HCT116 (cell line): ENCODE measurements at regions not wholly inside any gene's neighbourhood (a gene's known extent, or its start where the extent isn't known, plus 50 kb on each side); places are given as distances from the start of the nearest gene placed in this dataset.

Experiments
- ATAC-seq: fragments of 200-7000 bp; cut with Tn5 transposase; 2 replicates; pipeline ENCODE4 v1.9.1; 2020; ENCODE audit warnings: mild to moderate bottlenecking, moderate library complexity
- BruUV-seq: library from RNA; stranded (reverse); fragments of 400-500 nt; replicated peaks from 2 replicates; lab custom pipeline; 2021; lab: Mats Ljungman, UMichigan
- CTCF ChIA-PET: fragments of 300-600 bp; sonication (Branson Sonifier 250); formaldehyde crosslinking; loops from one replicate; lab custom pipeline; 2021; ENCODE audit warnings: antibody characterized with exemption; lab: Charles Lee
- POLR2A ChIA-PET: fragments of 300-600, 350-600 bp; sonication (Branson Sonifier 250); formaldehyde crosslinking; loops from one replicate; lab custom pipeline; 2021; ENCODE audit warnings: antibody characterized with exemption; lab: Charles Lee
- RAD21 ChIA-PET, 2 experiments: fragments of 300-600 bp; sonication (Branson Sonifier 250); formaldehyde crosslinking; loops; one replicate each; lab custom pipeline; 2023; ENCODE audit warnings: low total read pairs in 2 of 2; ENCODE audit not compliant: uncharacterized antibody in 2 of 2, unreplicated experiment in 2 of 2, low non-redundant PET in 1 of 2; lab: Charles Lee
- DNase-seq: peaks from one replicate; pipeline ENCODE4 v3.0.0-alpha.2; 2010; ENCODE audit warnings: low read depth, low spot score
- H2AFZ ChIP-seq: fragments of 200-600 bp; shearing (Covaris generic), sonication (generic); 2 replicates; pipeline ENCODE4 v1.6.1; 2017; ENCODE audit warnings: low read depth, mixed run types, mixed read lengths, antibody characterized with exemption, low read length; ENCODE audit not compliant: poor library complexity, severe bottlenecking
- H3K27ac ChIP-seq: 2 replicates; pipeline ENCODE4 v1.5.1; 2012; ENCODE audit warnings: low read depth, low read length
- H3K27me3 ChIP-seq: fragments of 200-600 bp; sonication (generic); 2 replicates; pipeline ENCODE4 v1.6.1; 2016; ENCODE audit warnings: mixed run types, low read length, mixed read lengths; ENCODE audit not compliant: insufficient read depth
- H3K36me3 ChIP-seq, 2 experiments: fragments of 200-500 bp in 1 of 2; fragments of 200-600 bp in 1 of 2; sonication (Bioruptor generic) in 1 of 2; sonication (generic) in 1 of 2; 2 replicates each; pipeline versions ENCODE4 v1.5.1 to v1.6.1; 2014 to 2016; ENCODE audit warnings: low read length in 2 of 2, inconsistent platforms in 1 of 2, mixed read lengths in 1 of 2, mixed run types in 1 of 2; ENCODE audit not compliant: insufficient read depth in 2 of 2, control insufficient read depth in 1 of 2
- H3K4me1 ChIP-seq, 2 experiments: fragments of 200-600 bp in 1 of 2; sonication (generic) in 1 of 2; 2 replicates each; pipeline versions ENCODE4 v1.5.1 to v1.6.1; 2012 to 2017; ENCODE audit warnings: low read length in 2 of 2, inconsistent platforms in 1 of 2, mild to moderate bottlenecking in 1 of 2, mixed read lengths in 1 of 2, mixed run types in 1 of 2, moderate library complexity in 1 of 2; ENCODE audit not compliant: insufficient read depth in 2 of 2, control insufficient read depth in 1 of 2
- H3K4me2 ChIP-seq: fragments of 200-600 bp; sonication (generic); 2 replicates; pipeline ENCODE4 v1.6.1; 2017; ENCODE audit warnings: mixed run types, low read length, mixed read lengths
- H3K4me3 ChIP-seq, 2 experiments: fragments of 200-600 bp in 1 of 2; sonication (generic) in 1 of 2; replicated peaks in 1 of 2; 2 replicates each; pipeline ENCODE4 v1.5.1; 2011 to 2016; ENCODE audit warnings: low read length in 2 of 2, control low read depth in 1 of 2, low read depth in 1 of 2, mild to moderate bottlenecking in 1 of 2, mixed read lengths in 1 of 2, mixed run types in 1 of 2
- H3K79me2 ChIP-seq: fragments of 200-600 bp; sonication (generic); 2 replicates; pipeline ENCODE4 v1.6.1; 2017; ENCODE audit warnings: mild to moderate bottlenecking, mixed run types, low read length, moderate library complexity, mixed read lengths; ENCODE audit not compliant: insufficient read depth
- H3K9ac ChIP-seq: fragments of 200-600 bp; sonication (generic); 2 replicates; pipeline ENCODE4 v1.6.1; 2016; ENCODE audit warnings: low read length, mixed read lengths
- H3K9me2 ChIP-seq: fragments of 200-600 bp; sonication (generic), shearing (Covaris generic); 2 replicates; pipeline ENCODE4 v1.6.1; 2017; ENCODE audit warnings: mixed run types, mild to moderate bottlenecking, moderate library complexity; ENCODE audit not compliant: insufficient read depth
- H3K9me3 ChIP-seq, 2 experiments: fragments of 200-500 bp in 1 of 2; fragments of 200-600 bp in 1 of 2; sonication (Bioruptor generic) in 1 of 2; sonication (generic) in 1 of 2; 2 replicates each; pipeline ENCODE4 v1.6.1; 2014 to 2017; ENCODE audit warnings: low read length in 2 of 2, mixed read lengths in 2 of 2, inconsistent platforms in 1 of 2, low read depth in 1 of 2, mild to moderate bottlenecking in 1 of 2, mixed run types in 1 of 2, moderate library complexity in 1 of 2; ENCODE audit not compliant: control insufficient read depth in 1 of 2, insufficient read depth in 1 of 2
- H4K20me1 ChIP-seq: fragments of 200-600 bp; sonication (generic), shearing (Covaris generic); 2 replicates; pipeline ENCODE4 v1.6.1; 2017; ENCODE audit warnings: mixed run types, mild to moderate bottlenecking, moderate library complexity; ENCODE audit not compliant: insufficient read depth
- CEBPB ChIP-seq: IDR thresholded peaks from 2 replicates; pipeline ENCODE4 v1.6.1; 2012; ENCODE audit warnings: low read depth
- ELF1 ChIP-seq: IDR thresholded peaks from 2 replicates; pipeline ENCODE4 v1.6.1; 2012; ENCODE audit warnings: low read depth, borderline replicate concordance
- EZH2 ChIP-seq: fragments of 200-600 bp; sonication (generic); IDR thresholded peaks from 2 replicates; pipeline ENCODE4 v1.6.1; 2017; ENCODE audit warnings: antibody characterized with exemption, mixed run types
- POLR2A ChIP-seq: IDR thresholded peaks from 2 replicates; pipeline ENCODE4 v1.7.0; 2011; ENCODE audit warnings: borderline replicate concordance; ENCODE audit not compliant: insufficient read depth, insufficient read length; ENCODE audit errors: extremely low read depth
- POLR2AphosphoS5 ChIP-seq: IDR thresholded peaks from 2 replicates; pipeline ENCODE4 v1.6.1; 2011; ENCODE audit warnings: mild to moderate bottlenecking, low read depth, low read length, moderate library complexity
- RAD21 ChIP-seq: IDR thresholded peaks from 2 replicates; pipeline ENCODE4 v1.6.1; 2012; ENCODE audit warnings: low read depth, mild to moderate bottlenecking
- REST ChIP-seq: IDR thresholded peaks from 2 replicates; pipeline ENCODE4 v1.6.1; 2012; ENCODE audit warnings: low read depth
- SIN3A ChIP-seq: IDR thresholded peaks from 2 replicates; pipeline ENCODE4 v1.6.1; 2012; ENCODE audit warnings: low read depth
- TCF7L2 ChIP-seq: IDR thresholded peaks from 2 replicates; pipeline ENCODE4 v1.7.0; 2011; ENCODE audit warnings: borderline replicate concordance, inconsistent platforms; ENCODE audit not compliant: insufficient read depth, insufficient read length; ENCODE audit errors: extremely low read depth
- ZFX ChIP-seq: fragments of 450-650 bp; IDR thresholded peaks from 2 replicates; pipeline ENCODE4 v1.6.1; 2017
- ZNF274 ChIP-seq: fragments of 200-500 bp; sonication (Bioruptor generic); IDR thresholded peaks from 2 replicates; pipeline ENCODE4 v1.6.1; 2014; ENCODE audit warnings: mild to moderate bottlenecking, low read depth, low read length, inconsistent platforms
- intact Hi-C: fragments of 100-400 bp; cut with micrococcal nuclease; formaldehyde crosslinking; loops from 2 replicates; pipeline ENCODE4 v1.10.0; 2022

GRCh38 chr5:112614986-112615385, 122.7 kb upstream of the APC start:
- Histone ChIP-seq H3K9me2 (no peaks in the 10 kb centered on the region), H3K79me2 (no peaks in the 10 kb centered on the region), H3K27me3 (no peaks in the 10 kb centered on the region), H3K9me3 (no peaks in the 10 kb centered on the region), H4K20me1 (no peaks in the 10 kb centered on the region), H3K36me3 (no peaks in the 10 kb centered on the region), H3K4me2 (no peak overlapping the region), H3K9ac (no peak overlapping the region), H2AFZ (no peak overlapping the region), H3K4me1 (no peaks in the 10 kb centered on the region), H3K27ac (no peak overlapping the region), H3K4me3 (no peak overlapping the region)
- ChIA-PET RAD21 (no interaction called here), CTCF (no interaction called here), POLR2A (no interaction called here)
- DNase-seq (no peak), ATAC-seq (no peak)
- intact Hi-C loops: no loop called here
- TF ChIP-seq SIN3A: no peak
- TF ChIP-seq RAD21: no peak
- TF ChIP-seq POLR2AphosphoS5: no peak
- TF ChIP-seq ZFX: no peak
- no peak for TF ChIP-seq EZH2
- TF ChIP-seq ELF1: no peak
- no peak for TF ChIP-seq CEBPB
- TF ChIP-seq TCF7L2: no peak
- no peak for TF ChIP-seq POLR2A
- TF ChIP-seq REST: no peak
- TF ChIP-seq ZNF274: no peak
- no TSS peak for BruUV-seq
